ENCODE measurements at regions not wholly inside any gene's neighbourhood (a gene's known extent, or its start where the extent isn't known, plus 50 kb on each side); places are given as distances from the start of the nearest gene placed in this dataset.

DNA sequence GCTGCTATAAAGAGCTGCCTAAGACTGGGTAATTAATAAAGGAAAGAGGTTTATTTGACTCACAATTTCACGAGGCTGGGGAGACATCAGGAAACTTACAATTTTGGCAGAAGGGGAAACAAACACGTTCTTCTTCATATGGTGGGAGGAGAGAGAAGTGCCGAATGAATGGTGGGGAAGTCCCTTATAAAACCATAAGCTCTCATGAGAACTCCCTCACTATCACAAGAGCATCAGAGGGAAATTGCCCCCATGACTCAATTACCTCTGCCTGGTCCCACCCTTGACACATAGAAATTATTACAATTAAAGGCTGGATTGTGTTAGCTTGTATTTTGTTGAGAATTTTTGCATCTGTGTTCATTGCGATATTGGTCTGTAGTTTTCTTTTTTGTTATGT, 460.5 kb upstream of the RAB6C start:
- TF ChIP-seq, protein P1, sequence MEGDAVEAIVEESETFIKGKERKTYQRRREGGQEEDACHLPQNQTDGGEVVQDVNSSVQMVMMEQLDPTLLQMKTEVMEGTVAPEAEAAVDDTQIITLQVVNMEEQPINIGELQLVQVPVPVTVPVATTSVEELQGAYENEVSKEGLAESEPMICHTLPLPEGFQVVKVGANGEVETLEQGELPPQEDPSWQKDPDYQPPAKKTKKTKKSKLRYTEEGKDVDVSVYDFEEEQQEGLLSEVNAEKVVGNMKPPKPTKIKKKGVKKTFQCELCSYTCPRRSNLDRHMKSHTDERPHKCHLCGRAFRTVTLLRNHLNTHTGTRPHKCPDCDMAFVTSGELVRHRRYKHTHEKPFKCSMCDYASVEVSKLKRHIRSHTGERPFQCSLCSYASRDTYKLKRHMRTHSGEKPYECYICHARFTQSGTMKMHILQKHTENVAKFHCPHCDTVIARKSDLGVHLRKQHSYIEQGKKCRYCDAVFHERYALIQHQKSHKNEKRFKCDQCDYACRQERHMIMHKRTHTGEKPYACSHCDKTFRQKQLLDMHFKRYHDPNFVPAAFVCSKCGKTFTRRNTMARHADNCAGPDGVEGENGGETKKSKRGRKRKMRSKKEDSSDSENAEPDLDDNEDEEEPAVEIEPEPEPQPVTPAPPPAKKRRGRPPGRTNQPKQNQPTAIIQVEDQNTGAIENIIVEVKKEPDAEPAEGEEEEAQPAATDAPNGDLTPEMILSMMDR (IDR thresholded peaks at IDR 0.05) = no peak
- no peak for TF ChIP-seq EP300 (IDR thresholded peaks at IDR 0.05)
- TF ChIP-seq POLR2A (IDR thresholded peaks at IDR 0.05) = no peak
